ENCODE measurements at regions not wholly inside any gene's neighbourhood (a gene's known extent, or its start where the extent isn't known, plus 50 kb on each side); places are given as distances from the start of the nearest gene placed in this dataset.

- no peaks in the 10 kb centered on the region for H3K27me3 ChIP-seq (ENCODE audit: control insufficient read depth in 2 of 2, insufficient read depth in 2 of 2, low read length in 2 of 2)
- intact Hi-C loops (cut with micrococcal nuclease) = no loop called here
- H3K27ac ChIP-seq (ENCODE audit: low read depth in 1 of 2, low read length in 2 of 2) = no peak overlapping the region
- no peak overlapping the region for H3K4me3 ChIP-seq (replicated peaks in 1 of 3; ENCODE audit: low read depth in 2 of 3, low read length in 3 of 3)
- no peak for TF ChIP-seq CTCF (IDR thresholded peaks at IDR 0.05)
- H3K4me3 Mint-ChIP-seq = no peak overlapping the region
- no peaks in the 10 kb centered on the region for H4K20me1 ChIP-seq (ENCODE audit: insufficient read depth, low read length)
- H3K4me1 Mint-ChIP-seq = no peaks in the 10 kb centered on the region
- H3K9me3 ChIP-seq (replicated peaks in 1 of 2; ENCODE audit: control insufficient read depth in 1 of 2, insufficient read depth in 1 of 2, low read length in 2 of 2) = no peaks in the 10 kb centered on the region
- WGBS (ENCODE audit: insufficient coverage) = no CpG with 5 or more reads among the region's 2 CpGs
- H2AFZ ChIP-seq (ENCODE audit: insufficient read depth, low read depth, low read length, poor library complexity, severe bottlenecking) = no peak overlapping the region
- H3K36me3 Mint-ChIP-seq = no peaks in the 10 kb centered on the region
- no peak overlapping the region for H3K4me2 ChIP-seq (replicated peaks; ENCODE audit: extremely low read depth, low read length, poor library complexity, severe bottlenecking)
- no peak overlapping the region for H3K27ac Mint-ChIP-seq
- H3K27me3 Mint-ChIP-seq (ENCODE audit: low read depth in 3 of 3) = peaks cover 0 to 1% (median 0%) of the 10 kb centered on the region in 3 donors
- no peaks in the 10 kb centered on the region for H3K36me3 ChIP-seq (replicated peaks in 1 of 2; ENCODE audit: control insufficient read depth in 1 of 2, insufficient read depth in 2 of 2, low read length in 2 of 2)
- DNase-seq = no peak
- H3K4me1 ChIP-seq (ENCODE audit: control insufficient read depth in 1 of 2, insufficient read depth in 2 of 2, low read length in 2 of 2) = no peaks in the 10 kb centered on the region
- no peaks in the 10 kb centered on the region for H3K79me2 ChIP-seq (ENCODE audit: insufficient read depth, low read length)
- no peak overlapping the region for H3K9ac ChIP-seq (ENCODE audit: insufficient read depth, low read length, poor library complexity, severe bottlenecking)
- peaks cover 0 to 5% (median 0%) of the 10 kb centered on the region in 7 donors for H3K9me3 Mint-ChIP-seq
Measured at GRCh38 chr6:92273694-92274093, 1145.7 kb downstream of the EPHA7 start.

- no peaks in the 10 kb centered on the region for H3K36me3 ChIP-seq (replicated peaks in 1 of 2; ENCODE audit: control insufficient read depth in 1 of 2, insufficient read depth in 2 of 2, low read length in 2 of 2)
- no peak for TF ChIP-seq CTCF (IDR thresholded peaks at IDR 0.05)
- H4K20me1 ChIP-seq (ENCODE audit: insufficient read depth, low read length) = no peaks in the 10 kb centered on the region
- no peaks in the 10 kb centered on the region for H3K9me3 ChIP-seq (replicated peaks in 1 of 2; ENCODE audit: control insufficient read depth in 1 of 2, insufficient read depth in 1 of 2, low read length in 2 of 2)
- H3K27me3 Mint-ChIP-seq (ENCODE audit: low read depth in 3 of 3) = peaks cover 0 to 1% (median 0%) of the 10 kb centered on the region in 3 donors
- H3K79me2 ChIP-seq (ENCODE audit: insufficient read depth, low read length) = no peaks in the 10 kb centered on the region
- no peak overlapping the region for H3K4me3 Mint-ChIP-seq
- peaks cover 0 to 1% (median 0%) of the 10 kb centered on the region in 7 donors for H3K9me3 Mint-ChIP-seq
- DNase-seq = no peak
- H3K27ac ChIP-seq (ENCODE audit: low read depth in 1 of 2, low read length in 2 of 2) = no peak overlapping the region
- no peak overlapping the region for H3K4me2 ChIP-seq (replicated peaks; ENCODE audit: extremely low read depth, low read length, poor library complexity, severe bottlenecking)
- H3K36me3 Mint-ChIP-seq = no peaks in the 10 kb centered on the region
- WGBS (ENCODE audit: insufficient coverage) = no CpG with 5 or more reads among the region's 1 CpG
- H2AFZ ChIP-seq (ENCODE audit: insufficient read depth, low read depth, low read length, poor library complexity, severe bottlenecking) = no peak overlapping the region
- H3K9ac ChIP-seq (ENCODE audit: insufficient read depth, low read length, poor library complexity, severe bottlenecking) = no peak overlapping the region
- intact Hi-C loops (cut with micrococcal nuclease) = no loop called here
- no peak overlapping the region for H3K27ac Mint-ChIP-seq
- H3K4me1 ChIP-seq (ENCODE audit: control insufficient read depth in 1 of 2, insufficient read depth in 2 of 2, low read length in 2 of 2) = no peaks in the 10 kb centered on the region
- H3K4me1 Mint-ChIP-seq = no peaks in the 10 kb centered on the region
- H3K27me3 ChIP-seq (ENCODE audit: control insufficient read depth in 2 of 2, insufficient read depth in 2 of 2, low read length in 2 of 2) = no peaks in the 10 kb centered on the region
- H3K4me3 ChIP-seq (replicated peaks in 1 of 3; ENCODE audit: low read depth in 2 of 3, low read length in 3 of 3) = no peak overlapping the region
Measured at GRCh38 chr6:92271091-92271490, 1148.3 kb downstream of the EPHA7 start.
